Large intestine (tissue), 3 donors: ENCODE measurements at regions not wholly inside any gene's neighbourhood (a gene's known extent, or its start where the extent isn't known, plus 50 kb on each side); places are given as distances from the start of the nearest gene placed in this dataset.

Source experiments
- DNase-seq, 2 donors: peaks; one replicate each; pipeline versions ENCODE4 v3.0.0 to v3.0.0-alpha.2; 2013
- H3K27ac ChIP-seq: one replicate; pipeline ENCODE4 v1.5.1; 2013; ENCODE audit warnings: low read length
- H3K27me3 ChIP-seq: 2 replicates; pipeline ENCODE4 v1.6.1; 2013; ENCODE audit warnings: low read length; ENCODE audit not compliant: control insufficient read depth, insufficient read depth
- H3K36me3 ChIP-seq: 2 replicates; pipeline ENCODE4 v1.6.1; 2013; ENCODE audit warnings: low read length; ENCODE audit not compliant: control insufficient read depth, insufficient read depth
- H3K4me1 ChIP-seq: one replicate; pipeline ENCODE4 v1.6.1; 2013; ENCODE audit warnings: low read length; ENCODE audit not compliant: control insufficient read depth, insufficient read depth
- H3K4me3 ChIP-seq: one replicate; pipeline ENCODE4 v1.5.1; 2013; ENCODE audit warnings: low read length
- H3K9me3 ChIP-seq: one replicate; pipeline ENCODE4 v1.6.1; 2013; ENCODE audit warnings: mild to moderate bottlenecking, low read depth, low read length, moderate library complexity; ENCODE audit not compliant: control insufficient read depth
- WGBS: methylation state at CpG from one replicate; pipeline ENCODE4 v1.1.5; 2013; ENCODE audit warnings: low lambda C conversion rate; ENCODE audit not compliant: insufficient coverage; 5-methylcytosine and 5-hydroxymethylcytosine counted together

DNA sequence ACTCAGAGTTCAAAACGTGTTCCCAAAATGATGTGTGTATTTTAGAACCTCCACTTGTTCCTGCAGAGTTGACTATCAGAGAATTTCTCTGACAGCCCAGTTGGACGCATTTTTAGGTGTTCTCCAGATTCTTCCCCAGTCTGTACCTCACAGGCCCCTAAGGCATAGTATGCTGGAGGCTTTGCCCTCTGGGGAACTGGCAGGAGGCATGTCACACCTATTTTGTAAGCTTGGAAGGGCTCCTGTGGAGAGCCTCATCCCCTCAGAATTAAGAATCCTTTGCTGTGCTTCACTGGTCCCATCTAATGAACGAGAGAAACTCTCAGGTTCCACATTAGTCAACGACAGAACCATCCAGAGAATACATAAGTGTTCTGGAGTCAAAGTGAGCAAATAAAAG, 144.1 kb upstream of the SLC30A5 start:
- H3K4me3 ChIP-seq, result no peak overlapping the region
- 67% methylated on average over 1 of the region's 4 CpGs for WGBS
- no peaks in the 10 kb centered on the region for H3K36me3 ChIP-seq
- no peaks in the 10 kb centered on the region for H3K9me3 ChIP-seq
- H3K27ac ChIP-seq, result no peak overlapping the region
- DNase-seq, result no peak
- H3K27me3 ChIP-seq, result peaks cover 2% of the 10 kb centered on the region
- no peaks in the 10 kb centered on the region for H3K4me1 ChIP-seq

DNA sequence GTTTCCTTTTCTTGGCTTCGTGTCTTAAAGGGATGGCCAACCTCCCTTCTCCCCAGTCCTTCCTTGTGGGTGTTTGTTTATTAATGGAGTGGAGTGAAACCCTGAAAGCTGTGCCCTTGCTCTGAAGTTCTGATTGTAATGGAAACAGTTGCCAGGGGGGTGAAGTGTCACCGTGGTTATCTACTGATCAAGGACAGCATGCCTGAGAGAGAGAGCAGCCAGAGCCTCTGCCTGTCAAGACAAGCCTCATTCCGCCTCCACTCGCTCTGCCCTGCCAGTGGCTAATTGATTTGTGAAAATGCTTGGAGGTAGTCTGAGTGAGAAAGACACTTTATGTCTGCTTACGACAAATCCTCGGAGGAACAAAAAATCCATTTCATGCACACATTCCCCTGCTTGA, 143.7 kb upstream of the SLC30A5 start:
- Histone ChIP-seq H3K4me3 (no peak overlapping the region), H3K27ac (no peak overlapping the region), H3K27me3 (peaks cover 2% of the 10 kb centered on the region), H3K36me3 (no peaks in the 10 kb centered on the region), H3K4me1 (no peaks in the 10 kb centered on the region), H3K9me3 (no peaks in the 10 kb centered on the region)
- DNase-seq, result no peak
- WGBS, result no CpG with 5 or more reads among the region's 6 CpGs

DNA sequence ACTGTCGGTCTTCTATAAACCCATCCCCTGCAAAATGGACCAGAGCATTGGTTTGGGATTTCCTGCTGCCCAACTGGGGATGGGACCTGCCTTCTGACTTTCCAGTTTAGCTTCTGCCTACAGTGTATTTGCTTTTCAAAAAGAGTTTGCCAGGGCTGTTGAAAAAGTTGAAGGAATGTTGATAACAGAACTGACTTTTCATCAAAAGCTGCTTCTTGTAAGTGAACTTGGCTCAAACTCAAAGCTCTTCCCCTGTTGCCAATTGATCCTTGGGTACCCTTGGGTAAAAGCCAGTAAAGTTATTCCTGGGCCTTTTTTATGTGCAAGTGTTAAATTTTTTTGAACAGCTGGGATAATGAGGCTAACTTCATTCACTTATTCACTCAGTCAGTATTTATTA, 142.9 kb upstream of the SLC30A5 start:
- no peak for DNase-seq
- no peaks in the 10 kb centered on the region for H3K9me3 ChIP-seq
- H3K36me3 ChIP-seq, result no peaks in the 10 kb centered on the region
- H3K27me3 ChIP-seq, result peaks cover 2% of the 10 kb centered on the region
- H3K27ac ChIP-seq, result no peak overlapping the region
- no peak overlapping the region for H3K4me3 ChIP-seq
- WGBS, result no CpG with 5 or more reads among the region's 1 CpG
- H3K4me1 ChIP-seq, result no peaks in the 10 kb centered on the region

DNA sequence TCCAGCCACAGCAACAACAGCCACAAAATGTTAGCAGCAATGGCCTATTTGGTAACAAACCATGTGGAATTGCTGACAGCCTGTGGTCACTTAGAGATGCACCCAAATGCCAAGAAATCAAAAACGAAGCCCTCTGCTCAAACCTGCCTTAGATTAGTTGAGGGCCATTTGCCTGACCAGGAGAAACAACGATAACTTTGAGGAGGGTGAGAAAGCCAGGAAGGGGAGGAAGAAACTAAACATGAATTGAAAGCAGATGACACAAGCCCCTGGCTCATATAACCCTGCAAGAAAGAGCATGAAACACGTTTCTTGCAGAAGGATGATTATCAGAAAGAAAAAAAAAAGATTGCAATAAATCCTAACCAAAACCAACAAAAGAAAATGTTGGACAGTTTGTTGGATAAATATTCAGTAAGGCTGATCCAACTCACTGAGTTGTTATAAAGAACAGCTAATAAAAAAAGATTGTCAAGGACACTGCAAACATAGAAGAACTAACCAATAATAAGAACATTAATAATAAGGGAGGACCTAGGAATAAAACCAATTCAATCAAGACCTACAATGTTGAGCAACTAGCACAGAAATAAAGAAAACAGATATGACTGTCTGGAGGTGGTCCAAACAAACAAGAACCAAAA, 140.5 kb upstream of the SLC30A5 start:
- 74% methylated on average over 3 of the region's 3 CpGs for whole genome bisulfite sequencing
- Histone ChIP-seq H3K36me3 (no peaks in the 10 kb centered on the region), H3K27me3 (no peaks in the 10 kb centered on the region), H3K4me1 (no peaks in the 10 kb centered on the region), H3K27ac (no peak overlapping the region), H3K4me3 (no peak overlapping the region), H3K9me3 (no peaks in the 10 kb centered on the region)
- no peak for DNase-seq

DNA sequence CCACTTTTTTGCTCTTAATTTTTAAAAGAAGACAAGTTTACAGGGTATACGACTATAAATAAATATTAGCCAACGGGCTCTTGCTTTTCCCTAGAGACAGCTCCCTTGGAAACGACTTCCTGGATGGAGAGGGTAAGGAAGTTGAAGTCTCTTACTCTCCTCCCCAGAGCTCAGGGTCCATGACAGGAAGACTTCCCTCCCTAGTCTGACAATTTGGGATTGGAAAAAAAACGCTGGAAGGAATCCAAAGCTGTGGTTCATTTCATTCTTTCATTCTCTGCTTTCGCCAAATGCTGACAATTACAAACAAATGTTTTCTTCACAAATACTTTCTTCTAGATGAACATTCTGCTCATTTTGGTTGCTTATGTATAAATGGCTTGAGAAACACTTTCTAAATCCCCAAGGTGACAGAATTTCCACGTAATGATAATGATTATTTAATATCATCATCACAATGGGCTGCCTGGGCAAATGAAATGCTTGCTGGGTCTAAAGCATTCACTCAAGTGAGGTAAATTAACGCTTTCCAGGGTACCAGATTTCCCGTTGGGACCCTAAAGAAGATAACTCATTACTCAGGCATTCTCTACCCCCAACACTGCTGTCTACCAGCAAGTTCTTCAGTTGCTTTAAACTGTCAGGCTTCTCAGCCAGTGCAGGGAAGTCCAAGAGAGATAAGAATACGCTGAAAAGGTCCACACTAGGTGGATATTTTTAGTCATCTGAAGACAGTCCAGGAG, 139.8 kb upstream of the SLC30A5 start:
- H3K4me3 ChIP-seq, result no peak overlapping the region
- no peaks in the 10 kb centered on the region for H3K36me3 ChIP-seq
- no peaks in the 10 kb centered on the region for H3K9me3 ChIP-seq
- H3K27me3 ChIP-seq, result no peaks in the 10 kb centered on the region
- peak; percentile 11 to 17 for DNase-seq
- WGBS, result 100% methylated on average over 1 of the region's 9 CpGs
- H3K27ac ChIP-seq, result no peak overlapping the region
- no peaks in the 10 kb centered on the region for H3K4me1 ChIP-seq

DNA sequence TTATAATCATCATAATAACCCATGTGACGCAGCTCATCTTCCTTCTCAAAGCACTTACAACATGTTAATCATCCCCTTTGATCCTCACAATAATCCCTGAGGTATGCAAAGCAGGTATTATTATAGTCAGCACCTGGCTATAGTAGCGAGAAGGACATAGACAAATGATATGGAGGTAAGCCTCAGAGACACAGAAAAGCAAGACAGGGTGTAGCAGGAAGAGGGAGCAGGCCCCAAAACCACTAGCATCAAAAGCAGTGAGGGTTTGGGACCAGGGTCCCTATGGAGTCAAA, 139.2 kb upstream of the SLC30A5 start:
- no peak overlapping the region for H3K4me3 ChIP-seq
- H3K9me3 ChIP-seq, result no peaks in the 10 kb centered on the region
- no peaks in the 10 kb centered on the region for H3K4me1 ChIP-seq
- H3K36me3 ChIP-seq, result no peaks in the 10 kb centered on the region
- no peak for DNase-seq
- H3K27ac ChIP-seq, result no peak overlapping the region
- WGBS, result no CpG with 5 or more reads among the region's 2 CpGs
- H3K27me3 ChIP-seq, result no peaks in the 10 kb centered on the region

DNA sequence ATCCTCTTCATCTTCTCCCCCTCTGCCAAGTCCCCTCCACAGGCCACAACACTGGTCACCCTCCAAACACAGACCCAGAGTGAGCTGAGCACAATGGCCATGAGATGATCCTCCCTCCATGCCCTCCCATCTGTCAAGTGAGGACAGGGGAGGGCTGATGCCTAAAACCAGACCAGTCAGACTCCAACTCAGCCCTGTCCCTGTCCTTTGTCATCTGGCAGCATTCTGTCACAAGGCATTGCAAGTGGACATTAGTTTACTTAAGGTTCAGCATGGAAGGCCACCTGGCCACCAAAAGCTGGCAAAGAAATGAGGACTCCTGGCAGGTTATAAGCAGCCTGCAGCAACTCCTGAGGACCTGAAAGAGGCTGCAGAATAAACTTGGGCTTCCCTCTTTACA, 136.2 kb upstream of the SLC30A5 start:
- Histone ChIP-seq H3K4me1 (no peaks in the 10 kb centered on the region), H3K9me3 (no peaks in the 10 kb centered on the region), H3K27me3 (no peaks in the 10 kb centered on the region), H3K27ac (no peak overlapping the region), H3K4me3 (no peak overlapping the region), H3K36me3 (no peaks in the 10 kb centered on the region)
- DNase-seq, result no peak

DNA sequence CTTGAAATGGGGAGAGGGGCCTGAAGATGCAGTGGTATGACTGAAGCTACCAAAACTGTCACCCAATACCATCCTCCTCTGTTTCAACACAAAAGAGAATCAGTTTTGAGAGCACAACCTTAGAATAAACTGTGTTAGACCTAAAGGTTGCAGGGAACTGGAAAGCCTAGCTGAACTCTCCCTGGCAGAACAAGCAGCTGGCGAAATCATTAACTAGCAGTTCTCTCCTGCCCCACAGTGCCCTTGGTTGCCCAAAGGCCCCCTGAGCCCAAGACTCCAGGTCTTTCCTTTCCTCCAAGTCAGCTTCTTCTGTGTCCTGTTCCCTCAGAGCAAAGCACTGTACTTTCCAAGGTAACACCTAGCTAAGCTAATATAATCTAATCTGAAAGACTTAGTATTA, 135.4 kb upstream of the SLC30A5 start:
- Histone ChIP-seq H3K36me3 (no peaks in the 10 kb centered on the region), H3K9me3 (no peaks in the 10 kb centered on the region), H3K4me3 (no peak overlapping the region), H3K27me3 (no peaks in the 10 kb centered on the region), H3K27ac (no peak overlapping the region), H3K4me1 (no peaks in the 10 kb centered on the region)
- no peak for DNase-seq
- WGBS, result no CpG with 5 or more reads among the region's 1 CpG

DNA sequence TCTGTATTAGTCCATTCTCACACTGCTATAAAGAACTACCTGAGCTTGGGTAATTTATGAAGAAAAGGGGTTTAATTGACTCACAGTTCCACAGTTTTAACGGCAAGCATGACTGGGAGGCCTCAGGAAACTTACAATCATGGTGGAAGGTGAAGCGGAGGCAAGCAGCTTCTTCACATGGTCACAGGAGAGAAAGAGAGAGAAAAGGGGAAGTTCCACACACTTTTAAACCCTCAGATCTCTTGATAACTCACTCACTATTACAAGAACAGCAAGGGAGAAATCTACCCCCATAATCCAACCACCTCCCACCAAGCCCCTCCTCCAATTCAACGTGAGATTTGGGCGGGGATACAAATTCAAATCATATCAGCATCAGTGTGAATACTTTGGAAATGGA, 133.4 kb upstream of the SLC30A5 start:
- Histone ChIP-seq H3K36me3 (no peaks in the 10 kb centered on the region), H3K27ac (no peak overlapping the region), H3K4me3 (no peak overlapping the region), H3K27me3 (no peaks in the 10 kb centered on the region), H3K9me3 (no peaks in the 10 kb centered on the region), H3K4me1 (no peaks in the 10 kb centered on the region)
- no peak for DNase-seq
- no CpG with 5 or more reads among the region's 4 CpGs for WGBS

DNA sequence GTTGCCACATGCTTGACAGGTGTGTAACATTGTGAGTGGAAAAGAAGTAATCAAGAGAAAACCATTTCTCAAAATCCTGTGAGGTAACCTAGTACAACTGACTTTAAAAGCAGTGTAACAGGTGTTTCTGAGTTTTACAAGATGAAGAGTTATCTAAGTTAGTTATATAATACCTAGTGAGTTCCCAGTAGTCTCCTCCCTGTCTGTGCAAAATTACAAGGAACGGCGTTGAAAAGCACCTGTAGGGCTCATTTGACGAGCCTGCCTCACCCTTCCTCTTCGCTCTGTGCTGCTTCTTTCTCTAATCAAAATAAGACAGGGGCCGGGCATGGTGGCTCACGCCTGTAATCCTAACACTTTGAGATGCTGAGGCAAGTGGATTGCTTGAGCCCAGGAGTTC, 132.9 kb upstream of the SLC30A5 start:
- H3K9me3 ChIP-seq, result no peaks in the 10 kb centered on the region
- H3K36me3 ChIP-seq, result no peaks in the 10 kb centered on the region
- DNase-seq, result no peak
- H3K27me3 ChIP-seq, result no peaks in the 10 kb centered on the region
- H3K4me1 ChIP-seq, result no peaks in the 10 kb centered on the region
- no peak overlapping the region for H3K27ac ChIP-seq
- H3K4me3 ChIP-seq, result no peak overlapping the region
- no CpG with 5 or more reads among the region's 6 CpGs for WGBS

DNA sequence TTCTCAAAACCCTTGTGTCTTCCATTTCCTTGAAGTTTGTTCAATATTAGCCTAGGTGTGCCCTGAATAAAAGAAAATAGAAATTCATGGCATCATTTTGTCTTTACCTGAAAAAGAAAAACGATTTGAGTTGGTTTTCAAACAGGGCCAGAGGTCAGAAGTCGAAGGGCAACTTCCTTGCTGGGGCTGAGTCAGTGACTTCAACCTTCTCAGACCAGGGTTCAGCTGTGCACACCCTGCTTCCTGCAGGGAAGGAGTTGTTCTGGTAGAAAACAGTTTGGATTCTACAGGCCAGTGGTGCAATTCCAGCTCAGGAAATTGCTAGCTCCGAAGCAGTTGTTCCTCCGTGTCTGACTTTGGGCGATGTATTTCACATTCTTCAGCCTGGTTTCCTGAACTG, 132.1 kb upstream of the SLC30A5 start:
- Histone ChIP-seq H3K27ac (no peak overlapping the region), H3K36me3 (no peaks in the 10 kb centered on the region), H3K9me3 (no peaks in the 10 kb centered on the region), H3K4me1 (no peaks in the 10 kb centered on the region), H3K27me3 (no peaks in the 10 kb centered on the region), H3K4me3 (no peak overlapping the region)
- WGBS, result no CpG with 5 or more reads among the region's 5 CpGs
- DNase-seq, result no peak
